HG02885 (cell line): ENCODE measurements at regions not wholly inside any gene's neighbourhood (a gene's known extent, or its start where the extent isn't known, plus 50 kb on each side); places are given as distances from the start of the nearest gene placed in this dataset.

Source experiments
- ATAC-seq: cut with Tn5 transposase; IDR thresholded peaks from one replicate; pipeline ENCODE4 v1.9.1; 2021; ENCODE audit warnings: mild to moderate bottlenecking; ENCODE audit not compliant: unreplicated experiment, poor library complexity

GRCh38 chr11:80034801-80035200, 594.0 kb upstream of the TENM4 start:
- ATAC-seq: no peak

- ATAC-seq: no peak
Measured at GRCh38 chr11:80031014-80031600, 590.3 kb upstream of the TENM4 start.

- ATAC-seq: no peak
Measured at GRCh38 chr11:80028998-80029397, 588.2 kb upstream of the TENM4 start.

GRCh38 chr11:80024119-80024518, 583.3 kb upstream of the TENM4 start:
- ATAC-seq: no peak

GRCh38 chr11:80023386-80023785, 582.6 kb upstream of the TENM4 start:
- ATAC-seq: no peak

- no peak for ATAC-seq
Measured at GRCh38 chr11:80010536-80010935, 569.7 kb upstream of the TENM4 start.

GRCh38 chr11:80009081-80009480, 568.3 kb upstream of the TENM4 start:
- ATAC-seq: no peak

GRCh38 chr11:80007616-80008015, 566.8 kb upstream of the TENM4 start:
- no peak for ATAC-seq

- ATAC-seq: no peak
Measured at GRCh38 chr11:79990141-79990540, 549.3 kb upstream of the TENM4 start.

GRCh38 chr11:79982185-79982584, 541.4 kb upstream of the TENM4 start:
- no peak for ATAC-seq

GRCh38 chr11:79980916-79981315, 540.1 kb upstream of the TENM4 start:
- ATAC-seq: no peak

GRCh38 chr11:79973721-79974617, 533.1 kb upstream of the TENM4 start:
- ATAC-seq: no peak

- no peak for ATAC-seq
Measured at GRCh38 chr11:79971255-79971654, 530.4 kb upstream of the TENM4 start.

- no peak for ATAC-seq
Measured at GRCh38 chr11:79966592-79966991, 525.8 kb upstream of the TENM4 start.

GRCh38 chr11:79963856-79964645, 523.2 kb upstream of the TENM4 start:
- no peak for ATAC-seq

- ATAC-seq: no peak
Measured at GRCh38 chr11:79960461-79960860, 519.6 kb upstream of the TENM4 start.

GRCh38 chr11:79959318-79959717, 518.5 kb upstream of the TENM4 start:
- no peak for ATAC-seq

GRCh38 chr11:79957702-79958101, 516.9 kb upstream of the TENM4 start:
- no peak for ATAC-seq

- ATAC-seq: no peak
Measured at GRCh38 chr11:79956061-79956460, 515.2 kb upstream of the TENM4 start.

GRCh38 chr11:79953629-79954028, 512.8 kb upstream of the TENM4 start:
- ATAC-seq: no peak

GRCh38 chr11:79950741-79951140, 509.9 kb upstream of the TENM4 start:
- no peak for ATAC-seq
